HG03280 (cell line): ENCODE measurements at regions not wholly inside any gene's neighbourhood (a gene's known extent, or its start where the extent isn't known, plus 50 kb on each side); places are given as distances from the start of the nearest gene placed in this dataset.
"Not testable (repeated sequence)": the region's sequence is repeated elsewhere in the genome, so short reads cannot be mapped to it uniquely, and the experiment has no call there.

Source experiments
- ATAC-seq: cut with Tn5 transposase; IDR thresholded peaks from one replicate; pipeline ENCODE4 v1.9.1; 2021; ENCODE audit warnings: mild to moderate bottlenecking, moderate library complexity; ENCODE audit not compliant: unreplicated experiment

DNA sequence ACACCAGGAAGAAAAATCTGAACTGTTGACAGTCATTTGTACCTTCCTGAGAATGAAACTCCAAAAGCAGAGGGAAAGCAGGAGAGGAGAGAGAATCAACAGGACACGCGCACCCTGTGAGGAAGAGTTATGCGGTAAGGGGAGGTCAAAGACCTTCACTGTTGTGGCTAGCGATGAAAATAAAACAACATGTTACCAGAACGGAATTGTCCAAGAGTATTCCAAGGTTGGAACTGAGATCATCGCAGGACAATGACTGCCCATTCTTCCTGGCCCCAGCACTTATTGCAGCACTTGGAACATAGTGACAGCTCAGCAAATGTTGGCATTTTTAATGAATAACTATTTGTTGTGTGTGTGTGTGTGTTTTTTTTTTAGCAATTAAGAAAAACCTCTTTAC is 176.0 kb upstream of the TSC22D1 start:
- no peak for ATAC-seq

DNA sequence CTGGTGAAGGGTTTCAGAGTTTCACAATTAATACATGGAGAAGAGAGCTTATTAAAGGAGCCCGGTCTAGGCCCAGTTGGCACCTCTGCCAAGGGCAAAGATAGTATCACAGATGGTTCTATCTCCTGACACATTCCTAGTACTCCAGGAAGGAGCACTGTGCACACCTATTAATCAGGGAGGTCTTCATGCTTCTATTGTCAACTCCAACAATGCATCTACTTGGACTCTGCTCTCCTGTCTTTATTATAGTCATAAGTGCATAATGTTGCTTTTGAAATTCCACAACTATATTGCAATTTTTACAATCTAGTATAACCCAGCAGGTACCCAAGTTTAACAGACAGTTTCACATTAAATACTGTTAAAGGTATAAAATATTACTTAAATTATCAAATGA is 174.5 kb upstream of the TSC22D1 start:
- ATAC-seq, result no peak

DNA sequence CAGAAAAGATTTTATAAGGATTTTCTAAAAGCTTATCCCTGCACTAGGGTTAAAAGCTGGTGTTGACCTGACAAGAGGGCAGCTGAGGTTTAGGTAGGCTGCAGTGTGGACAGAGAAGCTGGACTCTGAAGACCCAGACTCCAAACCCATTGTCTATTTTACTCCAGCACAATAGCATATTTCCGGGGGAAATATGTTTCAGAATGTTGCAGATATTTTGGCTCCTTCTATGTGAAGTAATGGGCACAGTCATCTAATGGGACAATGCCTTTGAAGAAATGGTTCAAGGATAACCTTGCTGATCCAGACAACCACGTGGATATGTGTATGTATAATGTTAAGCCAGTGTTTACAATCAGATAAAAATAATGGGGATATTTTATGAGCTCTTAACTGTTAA is 173.8 kb upstream of the TSC22D1 start:
- ATAC-seq, result no peak

DNA sequence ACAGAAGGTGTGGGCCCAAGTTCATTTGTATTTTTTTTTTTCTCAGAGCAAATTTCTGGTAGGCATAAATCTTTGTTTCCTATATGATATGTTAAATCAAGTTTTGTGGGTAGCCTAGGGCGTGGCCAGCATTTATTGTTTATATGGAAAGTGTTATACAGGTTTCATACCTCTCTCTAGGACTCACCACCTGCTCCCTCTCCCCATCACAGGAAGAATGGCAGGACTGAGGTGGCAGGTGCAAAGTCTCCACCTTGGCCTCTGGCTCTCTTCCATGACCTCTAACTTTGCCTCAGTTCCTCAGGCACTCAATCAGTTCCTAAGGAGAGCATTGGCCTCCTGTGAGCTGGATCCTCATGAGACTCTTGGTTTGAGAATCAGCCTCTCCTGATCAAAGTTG is 172.3 kb upstream of the TSC22D1 start:
- no peak for ATAC-seq

DNA sequence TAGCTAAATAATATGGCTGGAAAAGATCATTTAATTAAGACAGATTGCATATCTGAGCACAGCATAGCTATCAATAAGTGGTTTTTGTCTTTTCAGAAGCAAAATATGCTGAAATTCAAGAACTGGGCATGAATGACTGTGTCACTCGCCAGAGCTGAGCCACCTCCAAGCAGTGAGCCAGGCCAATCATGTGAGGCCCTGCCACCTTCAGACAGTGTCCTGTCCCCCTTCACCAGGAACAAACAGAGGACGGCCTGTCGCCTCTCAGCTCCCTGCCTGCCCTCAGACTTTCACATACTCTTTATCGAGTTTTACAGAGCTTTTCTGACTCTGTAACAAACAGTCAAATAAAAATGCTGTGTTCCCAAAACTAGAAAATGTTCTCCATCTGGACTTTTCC is 171.0 kb upstream of the TSC22D1 start:
- ATAC-seq, result no peak

DNA sequence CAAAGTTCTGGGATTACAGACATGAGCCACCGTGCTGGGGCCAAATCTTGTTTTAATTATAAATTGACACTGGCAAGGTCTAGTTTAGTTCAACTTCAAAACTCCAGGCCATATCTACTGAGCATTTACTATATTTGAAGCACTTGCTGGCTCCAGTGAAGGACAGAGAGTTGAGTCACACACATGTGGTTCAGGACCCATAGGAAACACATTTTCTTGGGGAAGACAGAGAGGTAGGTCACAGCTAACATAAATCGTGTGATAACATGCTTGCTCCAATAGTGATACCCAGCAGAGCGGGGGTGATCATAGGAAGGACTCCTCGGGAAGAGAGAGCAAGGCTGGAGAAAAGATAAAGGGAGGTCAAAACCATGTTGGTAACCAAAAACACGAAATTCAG is 170.6 kb upstream of the TSC22D1 start:
- no peak for ATAC-seq

DNA sequence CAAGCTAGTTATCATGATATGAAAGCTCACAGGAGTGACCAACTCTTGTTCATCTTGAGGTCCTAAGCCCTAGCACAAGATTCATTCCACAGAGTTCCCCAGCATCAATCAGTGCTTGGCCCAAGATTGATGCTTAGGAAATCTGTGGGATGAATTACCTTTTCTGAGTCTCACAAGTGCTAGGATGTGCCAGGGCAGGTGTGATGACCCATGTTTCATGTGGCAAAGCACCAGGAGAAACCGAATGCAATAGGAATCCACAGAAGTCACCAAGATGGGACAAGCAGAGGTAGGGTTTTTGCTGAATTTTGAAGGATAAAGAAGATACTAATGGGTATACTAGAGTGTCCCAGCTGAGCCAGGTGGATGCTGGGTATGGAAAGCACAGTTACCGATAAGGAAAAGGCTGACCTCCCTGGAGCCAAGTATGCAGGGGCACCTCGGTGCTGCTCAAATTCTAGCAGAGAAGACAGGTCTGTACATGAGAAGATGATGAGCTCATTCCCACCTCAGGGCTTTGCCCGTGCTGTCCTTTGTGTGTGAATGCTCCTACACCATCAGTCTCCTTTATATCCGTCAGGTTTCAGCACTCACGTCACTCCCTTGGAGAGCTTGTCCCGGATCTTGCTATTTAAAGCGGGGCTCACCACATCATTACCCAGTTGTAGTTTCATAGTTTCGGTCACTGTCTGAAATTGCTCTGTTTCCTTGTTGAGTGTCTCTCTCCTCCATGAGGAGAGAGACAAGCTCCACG is 168.9 kb upstream of the TSC22D1 start:
- ATAC-seq, result no peak

DNA sequence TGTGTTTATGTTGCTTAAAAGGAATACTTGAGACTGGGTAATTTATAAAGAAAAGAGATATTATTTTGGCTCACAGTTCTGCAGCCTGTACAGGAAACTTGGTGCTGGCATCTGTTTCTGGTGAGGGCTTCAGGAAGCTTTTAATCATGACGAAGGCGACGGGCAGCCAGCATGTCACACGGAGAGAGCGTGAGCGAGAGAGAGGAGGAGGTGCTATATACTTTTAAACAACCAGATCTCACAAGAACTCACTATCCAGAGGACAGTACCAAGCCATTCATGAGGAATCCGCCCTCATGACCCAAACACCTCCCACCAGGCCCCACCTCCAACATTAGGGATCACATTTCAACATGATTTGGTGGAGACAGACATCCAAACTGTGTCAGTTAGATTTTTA is 163.4 kb upstream of the TSC22D1 start:
- ATAC-seq, result no peak

DNA sequence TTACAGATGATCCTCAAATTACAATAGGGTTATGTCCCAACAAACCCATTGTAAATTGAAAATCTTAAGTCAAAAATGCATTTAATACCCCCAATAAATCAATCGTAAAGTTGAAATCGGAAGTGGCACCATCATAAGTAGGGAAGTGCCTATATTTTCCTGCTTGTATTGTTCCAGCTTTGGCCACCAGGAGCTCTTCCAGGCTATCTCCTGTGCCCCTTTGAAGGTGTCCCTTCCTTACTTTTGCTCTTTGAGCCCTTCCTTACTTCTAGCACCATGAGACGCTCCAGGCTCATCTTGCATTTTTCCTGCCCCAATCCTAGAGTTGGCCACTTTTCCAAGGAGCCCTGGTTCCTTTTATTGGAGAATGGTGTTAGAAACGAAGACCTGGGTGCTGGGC is 163.0 kb upstream of the TSC22D1 start:
- ATAC-seq, result no peak

DNA sequence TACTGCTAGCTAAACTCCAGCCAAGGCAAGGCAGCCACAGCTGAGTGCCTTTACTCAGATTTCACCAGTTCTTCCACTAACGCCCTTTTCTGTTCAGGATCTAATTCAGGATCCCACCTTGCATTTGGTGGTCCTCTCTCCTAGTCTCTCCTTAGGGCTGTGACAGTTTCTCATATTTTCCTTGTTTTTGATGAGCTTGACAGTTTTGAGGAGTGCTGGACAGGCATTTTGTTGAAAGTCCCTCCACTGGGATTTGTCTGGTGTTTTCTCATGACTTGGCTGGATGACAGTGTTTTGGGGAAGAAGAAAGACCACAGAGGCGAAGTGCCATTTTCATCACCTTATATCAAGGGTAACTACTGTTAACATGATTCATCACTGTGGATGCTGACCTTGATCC is 162.3 kb upstream of the TSC22D1 start:
- no peak for ATAC-seq

DNA sequence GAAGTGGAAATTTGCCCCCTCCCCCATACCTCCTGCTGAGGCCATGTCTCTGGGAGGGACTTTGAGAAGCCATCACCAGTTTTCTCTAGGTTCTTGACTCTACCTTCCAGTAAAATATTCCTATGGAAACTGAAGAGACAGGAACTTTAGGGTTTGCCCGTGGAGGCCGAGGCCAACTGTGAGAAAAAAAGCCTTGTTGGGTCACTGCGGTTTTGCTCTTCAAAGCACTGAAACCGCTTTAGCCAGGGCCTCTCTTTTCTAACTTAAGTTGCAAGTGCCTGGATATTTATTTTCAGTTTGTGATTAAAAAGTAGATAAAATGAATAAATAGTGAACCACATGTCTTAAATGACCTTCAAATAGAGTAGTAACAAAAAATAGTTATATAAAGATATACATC is 159.7 kb upstream of the TSC22D1 start:
- no peak for ATAC-seq

DNA sequence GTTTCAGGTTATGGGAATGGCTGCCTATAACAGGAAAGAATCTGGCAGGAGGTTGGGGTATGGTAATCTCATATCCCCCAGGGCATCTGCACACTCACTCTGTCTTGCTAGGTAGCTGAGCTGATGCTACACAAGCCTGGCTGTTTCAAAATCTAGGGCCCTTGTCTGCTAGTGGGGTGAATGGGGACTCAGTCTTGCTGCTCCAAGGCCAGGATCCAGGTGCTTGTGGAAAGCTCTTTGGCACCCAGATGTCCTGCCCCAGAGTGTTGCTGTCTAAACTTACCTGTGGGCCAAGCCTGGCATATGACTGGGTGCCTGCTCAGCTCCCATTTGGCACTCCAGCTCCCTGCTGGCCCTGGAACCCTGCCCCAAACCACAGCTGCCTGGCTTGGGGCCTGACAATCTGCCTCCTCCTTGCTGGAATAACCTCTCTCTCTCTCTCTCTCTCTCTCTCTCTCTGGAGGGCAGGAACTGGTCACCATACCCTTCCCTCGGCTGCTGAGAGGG is 158.1 kb upstream of the TSC22D1 start:
- ATAC-seq, result no peak

DNA sequence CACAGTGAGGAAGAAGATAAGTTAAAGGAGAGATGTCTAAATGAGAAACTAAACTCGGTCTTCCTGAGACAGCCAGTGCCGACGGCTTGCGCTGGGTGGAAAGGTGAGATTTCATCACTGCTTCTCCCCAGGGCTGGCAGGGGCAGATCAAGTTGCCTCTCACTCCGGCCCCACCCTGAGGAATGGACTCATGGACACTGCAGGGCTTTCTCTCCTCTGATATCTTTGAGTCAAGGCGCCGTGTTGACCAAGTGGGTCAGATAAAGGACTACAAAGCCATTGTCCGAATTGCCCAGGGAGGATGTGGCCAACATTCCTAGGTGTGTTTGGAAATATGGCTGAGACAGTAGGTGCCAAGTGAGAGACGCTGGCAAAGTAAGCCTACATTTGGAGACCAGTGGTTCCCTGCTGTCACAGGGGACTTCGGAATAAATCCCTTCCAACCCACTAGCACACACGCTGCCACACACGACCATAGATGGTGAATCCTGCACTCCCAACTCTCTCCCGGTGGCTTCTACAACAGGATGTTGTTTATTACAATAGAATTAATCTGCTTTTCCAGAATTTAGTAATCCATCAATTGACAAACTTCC is 156.5 kb upstream of the TSC22D1 start:
- ATAC-seq, result no peak

DNA sequence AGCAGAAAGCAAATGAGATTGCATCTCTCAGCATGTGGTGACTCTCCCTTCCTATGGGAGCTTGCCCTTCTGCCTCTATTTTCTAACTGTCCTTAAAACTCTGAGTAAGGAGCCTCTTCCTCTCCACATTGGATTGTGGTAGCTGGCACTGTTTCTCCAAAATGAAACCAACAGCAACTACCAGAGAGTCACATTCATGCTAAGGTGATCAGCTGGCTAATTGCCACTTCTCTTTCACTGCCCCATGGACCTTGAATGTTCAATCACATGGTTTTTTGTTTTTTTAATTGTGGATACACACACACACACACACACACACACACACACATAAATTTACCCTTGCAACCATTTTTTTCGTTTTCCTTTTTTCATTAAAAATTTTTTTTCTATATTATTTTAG is 154.7 kb upstream of the TSC22D1 start:
- no peak for ATAC-seq

DNA sequence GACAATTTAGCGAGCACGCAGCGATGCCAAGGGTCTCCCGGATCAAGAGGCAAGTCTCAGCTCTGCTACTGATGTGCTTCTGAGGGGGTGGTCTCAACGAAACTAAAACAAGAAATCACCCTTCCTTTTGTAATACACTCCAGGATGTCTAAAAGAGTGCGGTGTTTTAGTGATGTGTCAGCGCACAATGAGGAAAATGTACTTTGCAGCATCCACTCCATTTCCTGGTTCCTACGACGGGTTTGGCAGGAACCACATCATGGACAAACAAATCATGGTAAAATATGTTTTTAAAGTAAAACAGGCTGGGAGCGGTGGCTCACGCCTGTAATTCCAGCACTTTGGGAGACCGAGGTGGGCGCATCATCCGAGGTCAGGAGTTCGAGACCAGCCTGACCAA is 154.0 kb upstream of the TSC22D1 start:
- ATAC-seq, result no peak

DNA sequence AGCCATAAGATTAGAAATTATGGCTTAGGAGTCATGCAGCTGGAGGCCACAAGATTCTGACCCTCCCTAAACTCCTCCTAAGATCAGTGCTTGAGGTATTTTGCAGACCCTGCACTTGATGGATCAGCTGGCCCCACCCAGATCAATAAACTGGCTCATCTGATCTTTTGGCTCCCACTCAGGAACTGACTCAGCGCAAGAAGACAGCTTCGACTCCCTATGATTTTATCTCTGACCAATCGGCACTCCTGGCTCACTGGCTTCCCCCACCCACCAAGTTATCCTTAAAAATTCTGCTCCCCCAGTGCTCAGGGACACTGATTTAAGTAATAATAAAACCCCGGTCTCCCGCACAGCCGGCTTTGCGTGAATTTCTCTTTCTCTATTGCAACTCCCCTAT is 151.5 kb upstream of the TSC22D1 start:
- not testable (repeated sequence) for ATAC-seq

DNA sequence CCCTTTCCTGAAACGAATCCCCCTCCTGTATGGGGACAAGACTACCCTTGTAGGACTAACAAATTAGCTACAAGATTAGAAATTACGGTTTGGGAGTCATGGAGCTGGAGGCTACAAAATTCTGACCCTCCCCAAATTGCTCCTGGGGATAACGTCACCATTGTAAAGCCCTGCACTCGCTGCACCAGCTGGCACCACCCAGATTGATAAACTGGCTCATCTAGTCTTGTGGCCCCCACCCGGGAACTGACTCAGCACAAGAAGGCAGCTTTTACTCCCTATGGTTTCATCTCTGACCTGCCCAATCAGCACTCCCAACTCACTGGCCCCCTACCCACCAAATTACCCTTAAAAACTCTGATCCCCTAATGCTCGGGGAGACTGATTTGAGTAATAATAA is 150.6 kb upstream of the TSC22D1 start:
- no peak for ATAC-seq

DNA sequence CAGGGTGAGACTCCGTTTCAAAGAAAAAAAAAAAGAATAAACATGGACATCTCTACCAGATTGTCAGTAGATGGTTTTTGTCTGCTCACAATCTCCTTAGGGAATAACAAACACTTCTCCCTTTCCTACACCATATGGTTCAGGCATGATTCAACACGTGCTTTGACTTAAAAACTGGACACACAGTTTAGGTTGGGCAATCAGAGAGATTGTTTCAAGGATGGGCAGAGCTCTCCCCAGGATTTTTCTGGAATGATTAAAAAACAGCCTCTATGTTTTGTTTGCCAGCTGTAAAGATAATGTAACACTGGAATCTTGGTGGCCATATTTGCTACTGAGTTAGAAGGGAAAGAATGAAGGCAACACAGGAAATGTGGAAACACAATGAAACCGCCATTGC is 150.1 kb upstream of the TSC22D1 start:
- ATAC-seq, result no peak

DNA sequence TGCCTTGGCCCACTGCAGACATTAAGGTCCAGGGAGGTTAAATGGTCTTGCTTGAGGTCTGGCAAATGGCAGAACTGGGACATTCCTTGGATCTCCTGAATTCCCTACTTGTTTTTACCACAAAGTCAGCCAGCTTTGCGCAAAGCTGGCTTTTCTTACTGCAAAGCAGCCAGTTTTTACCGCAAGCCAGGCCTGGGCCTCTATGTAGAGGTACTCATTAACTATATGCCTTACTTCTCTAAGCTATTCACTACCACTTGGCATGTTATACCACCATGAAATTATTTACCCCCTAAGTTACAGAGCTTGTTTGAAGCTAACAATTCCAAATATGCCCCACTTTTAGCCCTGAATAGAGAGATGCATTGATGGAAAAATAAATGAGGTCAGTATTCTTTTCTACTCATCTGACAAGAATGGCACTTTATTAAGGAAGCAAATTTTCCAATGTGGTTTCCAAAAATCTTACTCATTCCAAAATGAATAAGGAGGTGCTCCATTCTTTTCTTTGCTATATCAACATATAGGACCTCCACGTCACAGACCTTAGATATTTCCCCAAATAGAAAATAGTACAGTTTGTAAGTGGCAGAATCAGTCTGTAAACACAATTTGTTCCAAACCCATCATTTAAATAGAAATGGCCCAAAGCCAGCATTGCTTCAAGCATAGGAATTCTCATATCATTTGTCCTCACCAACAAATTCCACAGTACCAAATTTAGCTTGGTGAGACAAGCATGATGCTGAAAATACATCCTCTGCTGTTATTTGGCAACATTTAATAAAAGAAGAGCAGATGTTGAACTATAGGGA is 143.9 kb upstream of the TSC22D1 start:
- ATAC-seq, result no peak

DNA sequence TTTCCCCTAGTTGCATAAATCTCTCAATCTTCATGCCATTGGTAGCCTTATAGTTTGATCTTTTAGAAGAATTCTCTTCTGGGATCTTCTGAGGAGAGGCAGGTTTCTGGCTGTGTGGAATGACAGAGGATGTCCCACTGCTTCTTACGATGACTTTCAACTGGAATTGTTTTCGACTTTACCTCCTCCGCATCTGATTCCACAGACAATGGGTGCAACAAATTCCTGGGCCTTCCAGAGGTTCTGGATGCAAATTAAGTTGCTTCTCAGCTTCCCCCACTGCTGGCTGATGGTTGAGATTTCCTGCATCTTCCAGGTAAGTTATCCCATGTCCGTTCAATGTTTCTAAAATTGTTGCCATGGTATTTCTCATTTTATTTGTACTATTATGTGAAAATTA is 142.3 kb upstream of the TSC22D1 start:
- no peak for ATAC-seq

DNA sequence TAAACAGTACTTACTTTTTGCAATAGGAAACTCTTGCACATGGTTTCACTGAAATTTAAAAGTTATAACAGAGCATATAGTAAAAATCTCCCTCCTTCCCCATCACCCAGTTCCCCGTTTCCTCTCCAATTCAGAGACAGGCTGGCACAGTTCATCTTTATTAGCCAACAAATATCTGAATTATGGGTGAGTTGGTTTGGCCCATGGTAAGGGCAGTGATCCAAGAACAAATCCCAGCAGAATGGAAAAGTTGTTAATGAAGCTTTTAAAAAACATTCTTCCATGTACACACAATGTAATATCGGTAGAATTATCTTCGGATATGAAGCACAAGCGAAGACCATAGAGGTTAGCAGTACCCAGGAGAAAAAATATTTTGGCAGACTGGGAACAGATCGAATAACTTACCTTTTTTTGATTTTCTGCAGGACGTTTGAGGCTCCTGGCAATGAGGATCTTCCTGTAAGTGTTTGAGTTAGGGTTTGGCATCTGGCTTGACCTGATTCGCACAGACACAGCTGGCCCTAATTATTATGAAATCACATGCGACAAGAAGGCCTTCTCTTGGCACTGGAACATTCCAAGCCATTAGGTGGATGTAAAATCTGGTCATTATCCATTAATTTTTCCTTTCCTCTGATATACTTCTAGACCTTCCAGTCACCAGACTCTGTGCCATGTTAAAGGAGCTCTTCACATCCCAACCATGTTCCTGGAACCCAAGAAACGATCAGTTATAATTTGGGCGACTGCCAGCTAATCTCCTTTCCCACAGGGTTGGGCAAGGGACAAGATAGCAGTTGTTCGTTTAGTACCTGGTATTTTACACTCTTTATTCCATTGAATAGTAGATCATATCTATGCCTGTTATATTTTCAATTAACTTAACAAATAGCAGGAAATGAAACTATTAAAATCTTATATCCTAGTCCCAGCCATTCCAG is 139.4 kb upstream of the TSC22D1 start:
- ATAC-seq, result no peak
